Endothelial cell of umbilical vein (primary cell): ENCODE measurements at regions not wholly inside any gene's neighbourhood (a gene's known extent, or its start where the extent isn't known, plus 50 kb on each side); places are given as distances from the start of the nearest gene placed in this dataset.

ENCODE experiments used
- BruUV-seq: library from RNA; stranded (reverse); fragments of 400-500 nt; replicated peaks from 2 replicates; lab custom pipeline; 2021; lab: Mats Ljungman, UMichigan
- CTCF ChIA-PET: fragments of 300-600, 350-600 bp; sonication (Branson Sonifier 250); formaldehyde crosslinking; loops from one replicate; lab custom pipeline; 2021; ENCODE audit warnings: antibody characterized with exemption, inconsistent platforms; lab: Charles Lee
- POLR2A ChIA-PET: fragments of 300-600, 350-600 bp; sonication (Branson Sonifier 250); formaldehyde crosslinking; loops from one replicate; lab custom pipeline; 2021; ENCODE audit warnings: antibody characterized with exemption, inconsistent platforms; lab: Charles Lee
- DNase-seq: peaks from one replicate; pipeline ENCODE4 v3.0.0-alpha.2; 2011; ENCODE audit warnings: low read depth, low spot score
- FAIRE-seq: peaks from 2 replicates; lab custom pipeline; 2011; peaks lifted over from hg19 to GRCh38; lab: Jason Lieb, UNC
- H2AFZ ChIP-seq: 2 replicates; pipeline ENCODE4 v1.6.0; 2012; ENCODE audit warnings: low read depth, low read length, control low read depth, inconsistent platforms
- H3K27ac ChIP-seq: 2 replicates; pipeline ENCODE4 v1.5.1; 2011; ENCODE audit warnings: low read depth, mild to moderate bottlenecking, control low read depth, low read length, moderate library complexity; ENCODE audit not compliant: insufficient read depth
- H3K27me3 ChIP-seq, 2 experiments: 2 replicates each; pipeline versions ENCODE4 v1.6.0 to v1.6.1; 2011; ENCODE audit warnings: low read length in 2 of 2, mixed read lengths in 1 of 2; ENCODE audit not compliant: control insufficient read depth in 2 of 2, insufficient read depth in 2 of 2
- H3K36me3 ChIP-seq, 2 experiments: 2 replicates in 1 of 2; 3 replicates in 1 of 2; pipeline ENCODE4 v1.5.1; 2011; ENCODE audit warnings: low read length in 2 of 2, mild to moderate bottlenecking in 1 of 2, moderate library complexity in 1 of 2; ENCODE audit not compliant: control insufficient read depth in 2 of 2, insufficient read depth in 2 of 2; ENCODE audit errors: extremely low read depth in 1 of 2
- H3K4me1 ChIP-seq: 3 replicates; pipeline ENCODE4 v1.5.1; 2011; ENCODE audit warnings: mild to moderate bottlenecking, low read length; ENCODE audit not compliant: control insufficient read depth, insufficient read depth; ENCODE audit errors: extremely low read depth
- H3K4me2 ChIP-seq: 2 replicates; pipeline ENCODE4 v1.6.1; 2011; ENCODE audit warnings: low read length, control low read depth, mixed read lengths; ENCODE audit not compliant: insufficient read depth
- H3K4me3 ChIP-seq, 3 experiments: fragments of 200-600 bp in 1 of 3; sonication (generic), shearing (Covaris generic) in 1 of 3; replicated peaks in 1 of 3; 2 replicates each; pipeline ENCODE4 v1.5.1; 2011 to 2016; ENCODE audit warnings: control low read depth in 3 of 3, low read length in 3 of 3, mild to moderate bottlenecking in 2 of 3, inconsistent platforms in 1 of 3, low read depth in 1 of 3, moderate library complexity in 1 of 3; ENCODE audit not compliant: insufficient read depth in 1 of 3
- H3K79me2 ChIP-seq: 2 replicates; pipeline ENCODE4 v1.6.0; 2012; ENCODE audit warnings: low read length, inconsistent platforms; ENCODE audit not compliant: control insufficient read depth, insufficient read depth
- H3K9ac ChIP-seq: replicated peaks from 2 replicates; pipeline ENCODE3; 2011; ENCODE audit warnings: low read length, control low read depth; ENCODE audit not compliant: insufficient read depth; ENCODE audit errors: extremely low read depth
- H3K9me1 ChIP-seq: replicated peaks from 3 replicates; pipeline ENCODE4 v1.6.0; 2011; ENCODE audit warnings: mild to moderate bottlenecking, low read length; ENCODE audit not compliant: control insufficient read depth, insufficient read depth; ENCODE audit errors: extremely low read depth
- H3K9me3 ChIP-seq: replicated peaks from 2 replicates; pipeline ENCODE4 v1.5.1; 2012; ENCODE audit warnings: low read length, inconsistent platforms; ENCODE audit not compliant: control insufficient read depth, insufficient read depth
- H4K20me1 ChIP-seq: replicated peaks from 2 replicates; pipeline ENCODE3; 2011; ENCODE audit warnings: mild to moderate bottlenecking, low read length; ENCODE audit not compliant: control insufficient read depth, insufficient read depth; ENCODE audit errors: extremely low read depth
- CTCF ChIP-seq, 2 donors: IDR thresholded peaks; 1 replicate in 1 of 2; 2 replicates in 1 of 2; pipeline ENCODE4 v1.5.1; 2011; ENCODE audit warnings: low read length in 2 of 2, mild to moderate bottlenecking in 2 of 2, moderate library complexity in 2 of 2, control low read depth in 1 of 2, inconsistent platforms in 1 of 2, low read depth in 1 of 2; ENCODE audit not compliant: insufficient read depth in 1 of 2; ENCODE audit errors: extremely low read depth in 1 of 2
- EZH2 ChIP-seq: IDR thresholded peaks from 2 replicates; pipeline ENCODE4 v1.6.1; 2012; ENCODE audit warnings: borderline replicate concordance, low read depth, mild to moderate bottlenecking, moderate library complexity, low read length, inconsistent platforms; ENCODE audit not compliant: severe bottlenecking
- FOS ChIP-seq: IDR thresholded peaks from 2 replicates; pipeline ENCODE4 v1.6.1; 2011; ENCODE audit warnings: mild to moderate bottlenecking, low read length, moderate library complexity, borderline replicate concordance; ENCODE audit not compliant: insufficient read depth
- GATA2 ChIP-seq: IDR thresholded peaks from 2 replicates; pipeline ENCODE4 v1.7.0; 2011; ENCODE audit warnings: low read depth, mild to moderate bottlenecking, moderate library complexity, mixed read lengths, low read length; ENCODE audit not compliant: insufficient read length, insufficient read depth
- JUN ChIP-seq: IDR thresholded peaks from 2 replicates; pipeline ENCODE4 v1.6.1; 2011; ENCODE audit warnings: borderline replicate concordance, low read depth; ENCODE audit not compliant: insufficient read length, insufficient read depth
- MAX ChIP-seq: IDR thresholded peaks from 2 replicates; pipeline ENCODE4 v1.6.1; 2011; ENCODE audit not compliant: insufficient read depth, insufficient read length
- MYC ChIP-seq: IDR thresholded peaks from one replicate; pipeline ENCODE4 v1.6.1; 2011; ENCODE audit warnings: mild to moderate bottlenecking, low read depth, low read length
- POLR2A ChIP-seq: IDR thresholded peaks from 2 replicates; pipeline ENCODE4 v1.6.1; 2012; ENCODE audit warnings: low read depth, mild to moderate bottlenecking, control low read depth, low read length
- POLR2AphosphoS5 ChIP-seq: IDR thresholded peaks from 2 replicates; pipeline ENCODE4 v1.6.1; 2012; ENCODE audit warnings: low read depth, mild to moderate bottlenecking, control low read depth, low read length, moderate library complexity; ENCODE audit not compliant: insufficient read depth
- dilution Hi-C: fragments of 300-500 bp; cut with MboI; formaldehyde crosslinking; loops from one replicate; pipeline ENCODE4 v1.15.0; 2019; ENCODE audit warnings: low sequenced_read_pairs; ENCODE audit not compliant: extremely low pct_ligation_motif_present
- intact Hi-C: fragments of 100-400 bp; cut with micrococcal nuclease; formaldehyde crosslinking; loops from one replicate; pipeline ENCODE4 v1.10.0; 2022

GRCh38 chr4:35653451-35653850 lies 590.9 kb downstream of the ARAP2 start:
- no peaks in the 10 kb centered on the region for H3K36me3 ChIP-seq
- H3K4me3 ChIP-seq = no peak overlapping the region
- no peaks in the 10 kb centered on the region for H3K9me1 ChIP-seq
- CTCF ChIA-PET = no interaction called here
- H3K4me2 ChIP-seq = no peak overlapping the region
- no peaks in the 10 kb centered on the region for H4K20me1 ChIP-seq
- dilution Hi-C loops = no loop called here
- H3K27me3 ChIP-seq = no peaks in the 10 kb centered on the region
- no peak overlapping the region for H3K27ac ChIP-seq
- no TSS peak for BruUV-seq
- POLR2A ChIA-PET = no interaction called here
- no peaks in the 10 kb centered on the region for H3K79me2 ChIP-seq
- intact Hi-C loops = no loop called here
- FAIRE-seq = no peak
- no peak overlapping the region for H2AFZ ChIP-seq
- peaks cover 3% of the 10 kb centered on the region for H3K9me3 ChIP-seq
- no peak for DNase-seq
- H3K4me1 ChIP-seq = no peaks in the 10 kb centered on the region
- no peak for TF ChIP-seq JUN
- TF ChIP-seq MAX = no peak
- no peak overlapping the region for H3K9ac ChIP-seq

GRCh38 chr4:35673137-35673536 lies 571.2 kb downstream of the ARAP2 start:
- Histone ChIP-seq H3K79me2 (no peaks in the 10 kb centered on the region), H3K9me3 (peaks cover 2% of the 10 kb centered on the region), H3K27ac (no peak overlapping the region), H2AFZ (no peak overlapping the region), H3K9me1 (no peaks in the 10 kb centered on the region), H3K4me1 (no peaks in the 10 kb centered on the region), H3K4me3 (no peak overlapping the region), H3K27me3 (no peaks in the 10 kb centered on the region), H3K36me3 (no peaks in the 10 kb centered on the region), H4K20me1 (no peaks in the 10 kb centered on the region), H3K4me2 (no peak overlapping the region), H3K9ac (no peak overlapping the region)
- POLR2A ChIA-PET = no interaction called here
- TF ChIP-seq JUN (no peak), POLR2A (no peak), EZH2 (no peak), GATA2 (no peak), POLR2AphosphoS5 (no peak), MAX (no peak), FOS (no peak), CTCF (IDR thresholded peaks at IDR 0.05; ENCODE audit: extremely low read depth in 1 of 2, insufficient read depth in 1 of 2, low read depth in 1 of 2, low read length in 2 of 2) (no peak), MYC (no peak)
- FAIRE-seq (no peak), DNase-seq (no peak)
- no TSS peak for BruUV-seq
- intact Hi-C loops (no loop called here), dilution Hi-C loops (no loop called here)
- CTCF ChIA-PET = no interaction called here
